ENCODE measurements at regions not wholly inside any gene's neighbourhood (a gene's known extent, or its start where the extent isn't known, plus 50 kb on each side); places are given as distances from the start of the nearest gene placed in this dataset.
A peak's percentile ranks its signal among the peaks of the same experiment; 100 is the strongest.

DNA sequence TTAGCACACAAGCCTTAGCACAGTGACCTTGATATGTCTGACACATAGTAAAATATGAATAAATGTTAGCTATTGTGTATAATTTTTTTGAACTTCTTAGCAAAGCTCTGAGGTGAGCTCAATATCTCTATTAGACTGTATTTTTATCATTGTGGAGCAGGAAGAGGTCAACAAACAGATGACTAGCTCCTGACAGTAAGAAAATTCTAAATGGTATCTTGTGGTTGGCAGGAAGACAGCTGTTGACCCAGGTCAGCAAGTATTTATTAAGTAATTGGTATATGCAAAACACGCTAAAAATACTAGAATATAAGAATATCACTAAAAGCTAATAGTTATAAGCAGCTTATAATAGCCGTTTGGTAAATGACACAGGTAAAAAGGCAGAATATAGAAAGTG lies 77.5 kb upstream of the MARCKS start (continued):
- TF ChIP-seq RAD21 (conservative IDR thresholded peaks at IDR 0.05 in 1 of 2, IDR thresholded peaks at IDR 0.05 in 1 of 2): no peak
- TF ChIP-seq CHD4 (IDR thresholded peaks at IDR 0.05; ENCODE audit: borderline replicate concordance): no peak
- no peak for TF ChIP-seq KDM5A (IDR thresholded peaks at IDR 0.05)

DNA sequence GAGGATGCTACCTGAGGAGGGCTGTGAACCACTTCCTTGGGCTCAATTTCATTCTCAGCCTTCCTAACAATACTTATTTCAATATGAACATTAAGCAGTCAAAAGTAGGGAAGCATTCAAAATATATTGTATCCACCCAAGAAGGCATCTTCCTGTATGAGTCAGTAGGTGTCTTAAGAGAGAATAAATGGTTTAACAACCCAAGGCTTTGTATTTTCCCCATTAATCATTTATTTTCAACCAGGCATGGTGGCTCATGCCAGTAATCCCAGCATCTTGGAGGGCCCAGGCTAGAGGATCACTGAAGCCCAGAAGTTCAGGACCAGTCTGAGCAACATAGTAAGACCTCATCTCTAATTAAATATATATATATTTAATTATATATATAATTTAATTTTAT lies 74.5 kb upstream of the MARCKS start:
- no peak for ATAC-seq

DNA sequence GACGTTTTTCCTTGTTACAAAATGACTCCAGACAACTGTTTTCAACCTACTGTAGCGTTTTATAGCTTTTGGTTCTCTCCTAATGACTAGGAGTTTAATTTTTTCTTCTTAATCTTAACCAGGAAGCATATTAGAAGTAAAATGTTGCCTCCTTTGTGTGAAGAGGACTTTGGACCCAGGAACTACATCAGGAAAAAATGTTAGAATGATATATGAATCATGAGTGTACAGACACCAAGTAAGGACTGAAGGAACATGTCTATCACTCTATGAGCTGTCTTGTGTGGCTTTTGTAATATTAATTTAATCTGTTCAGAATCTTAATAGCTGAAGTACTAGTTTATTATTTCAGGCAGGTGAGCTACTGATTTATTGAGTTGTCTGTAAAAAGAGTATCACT lies 71.0 kb upstream of the MARCKS start:
- TF ChIP-seq RCOR1 (IDR thresholded peaks at IDR 0.05; ENCODE audit: low read depth, low read length): no peak
- TF ChIP-seq, protein P1, sequence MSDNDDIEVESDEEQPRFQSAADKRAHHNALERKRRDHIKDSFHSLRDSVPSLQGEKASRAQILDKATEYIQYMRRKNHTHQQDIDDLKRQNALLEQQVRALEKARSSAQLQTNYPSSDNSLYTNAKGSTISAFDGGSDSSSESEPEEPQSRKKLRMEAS (IDR thresholded peaks at IDR 0.05): no peak
- TF ChIP-seq JUNB (IDR thresholded peaks at IDR 0.05): peak; percentile 36; the same call in 1 of the 2 replicates
- no peak for TF ChIP-seq ZNF302 (CRISPR knock-in tag; IDR thresholded peaks at IDR 0.05)
- TF ChIP-seq, protein P2, sequence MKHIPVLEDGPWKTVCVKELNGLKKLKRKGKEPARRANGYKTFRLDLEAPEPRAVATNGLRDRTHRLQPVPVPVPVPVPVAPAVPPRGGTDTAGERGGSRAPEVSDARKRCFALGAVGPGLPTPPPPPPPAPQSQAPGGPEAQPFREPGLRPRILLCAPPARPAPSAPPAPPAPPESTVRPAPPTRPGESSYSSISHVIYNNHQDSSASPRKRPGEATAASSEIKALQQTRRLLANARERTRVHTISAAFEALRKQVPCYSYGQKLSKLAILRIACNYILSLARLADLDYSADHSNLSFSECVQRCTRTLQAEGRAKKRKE (CRISPR knock-in tag; IDR thresholded peaks at IDR 0.05; ENCODE audit: low read depth): no peak
- no peak for TF ChIP-seq PHF8 (IDR thresholded peaks at IDR 0.05; ENCODE audit: borderline replicate concordance, low read depth)
- no peak for TF ChIP-seq CHD4 (IDR thresholded peaks at IDR 0.05; ENCODE audit: borderline replicate concordance)
- TF ChIP-seq RNF2 (IDR thresholded peaks at IDR 0.05; ENCODE audit: borderline replicate concordance, low read depth): no peak
- TF ChIP-seq, protein P3, sequence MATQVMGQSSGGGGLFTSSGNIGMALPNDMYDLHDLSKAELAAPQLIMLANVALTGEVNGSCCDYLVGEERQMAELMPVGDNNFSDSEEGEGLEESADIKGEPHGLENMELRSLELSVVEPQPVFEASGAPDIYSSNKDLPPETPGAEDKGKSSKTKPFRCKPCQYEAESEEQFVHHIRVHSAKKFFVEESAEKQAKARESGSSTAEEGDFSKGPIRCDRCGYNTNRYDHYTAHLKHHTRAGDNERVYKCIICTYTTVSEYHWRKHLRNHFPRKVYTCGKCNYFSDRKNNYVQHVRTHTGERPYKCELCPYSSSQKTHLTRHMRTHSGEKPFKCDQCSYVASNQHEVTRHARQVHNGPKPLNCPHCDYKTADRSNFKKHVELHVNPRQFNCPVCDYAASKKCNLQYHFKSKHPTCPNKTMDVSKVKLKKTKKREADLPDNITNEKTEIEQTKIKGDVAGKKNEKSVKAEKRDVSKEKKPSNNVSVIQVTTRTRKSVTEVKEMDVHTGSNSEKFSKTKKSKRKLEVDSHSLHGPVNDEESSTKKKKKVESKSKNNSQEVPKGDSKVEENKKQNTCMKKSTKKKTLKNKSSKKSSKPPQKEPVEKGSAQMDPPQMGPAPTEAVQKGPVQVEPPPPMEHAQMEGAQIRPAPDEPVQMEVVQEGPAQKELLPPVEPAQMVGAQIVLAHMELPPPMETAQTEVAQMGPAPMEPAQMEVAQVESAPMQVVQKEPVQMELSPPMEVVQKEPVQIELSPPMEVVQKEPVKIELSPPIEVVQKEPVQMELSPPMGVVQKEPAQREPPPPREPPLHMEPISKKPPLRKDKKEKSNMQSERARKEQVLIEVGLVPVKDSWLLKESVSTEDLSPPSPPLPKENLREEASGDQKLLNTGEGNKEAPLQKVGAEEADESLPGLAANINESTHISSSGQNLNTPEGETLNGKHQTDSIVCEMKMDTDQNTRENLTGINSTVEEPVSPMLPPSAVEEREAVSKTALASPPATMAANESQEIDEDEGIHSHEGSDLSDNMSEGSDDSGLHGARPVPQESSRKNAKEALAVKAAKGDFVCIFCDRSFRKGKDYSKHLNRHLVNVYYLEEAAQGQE (IDR thresholded peaks at IDR 0.05): no peak
- TF ChIP-seq POLR2AphosphoS2 (conservative IDR thresholded peaks at IDR 0.05; ENCODE audit: low read length): no peak
- no peak for TF ChIP-seq FOSL2 (IDR thresholded peaks at IDR 0.05)
- TF ChIP-seq FOSL2 (CRISPR knock-in tag; IDR thresholded peaks at IDR 0.05): peak; percentile 38; the same call in 1 of the 2 replicates
- TF ChIP-seq RFX5 (IDR thresholded peaks at IDR 0.05): no peak
- TF ChIP-seq FOXS1 (CRISPR knock-in tag; IDR thresholded peaks at IDR 0.05): no peak
- no peak; the same call in 2 of the 3 replicates for TF ChIP-seq SMC3 (IDR thresholded peaks at IDR 0.05)
- ChIA-PET CTCF (interaction anchor here (1.6 kb wide), 1 partner anchor 72 kb away, joined by 5 read pairs; no protein-coding TSS in a partner anchor), POLR2A (interaction anchor here (0.9 kb wide), 1 partner anchor 69 kb away, joined by 3 read pairs; no protein-coding TSS in a partner anchor)
- peak; percentile 9 to 77 for DNase-seq (ENCODE audit: low read depth in 1 of 2, low spot score in 1 of 2)
- peak overlapping the region; percentile 55 for H3K4me2 ChIP-seq
- no peak overlapping the region for H3K4me3 ChIP-seq
- no peak for FAIRE-seq
- peaks cover 15% of the 10 kb centered on the region; the same call in 2 of the 3 replicates for H3K4me1 ChIP-seq
- H3K27ac ChIP-seq: peak overlapping the region; percentile 68 to 86
- ATAC-seq: peak; percentile 76 to 88
- 8% methylated on average over 2 of the region's 2 CpGs for WGBS (ENCODE audit: missing lambda C conversion rate)
- H3K9me3 ChIP-seq: no peaks in the 10 kb centered on the region

More for the DNA sequence above, 74.5 kb upstream of the MARCKS start:
- H3K4me1 ChIP-seq: peaks cover 15% of the 10 kb centered on the region; the same call in 2 of the 3 replicates
- no peak overlapping the region for H3K27ac ChIP-seq
- peak in 1 of 2 experiments; percentile 9 for DNase-seq (ENCODE audit: low read depth in 1 of 2, low spot score in 1 of 2)
- no peak overlapping the region for H3K4me3 ChIP-seq
- no peak for FAIRE-seq
- H3K4me2 ChIP-seq: no peak overlapping the region
- ChIA-PET CTCF (no interaction called here), POLR2A (no interaction called here)
- no peak for TF ChIP-seq HOXB13 (CRISPR knock-in tag; IDR thresholded peaks at IDR 0.05; ENCODE audit: low read depth)
- TF ChIP-seq, protein P4, sequence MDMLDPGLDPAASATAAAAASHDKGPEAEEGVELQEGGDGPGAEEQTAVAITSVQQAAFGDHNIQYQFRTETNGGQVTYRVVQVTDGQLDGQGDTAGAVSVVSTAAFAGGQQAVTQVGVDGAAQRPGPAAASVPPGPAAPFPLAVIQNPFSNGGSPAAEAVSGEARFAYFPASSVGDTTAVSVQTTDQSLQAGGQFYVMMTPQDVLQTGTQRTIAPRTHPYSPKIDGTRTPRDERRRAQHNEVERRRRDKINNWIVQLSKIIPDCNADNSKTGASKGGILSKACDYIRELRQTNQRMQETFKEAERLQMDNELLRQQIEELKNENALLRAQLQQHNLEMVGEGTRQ (IDR thresholded peaks at IDR 0.05): no peak
- no peak for TF ChIP-seq SMC3 (IDR thresholded peaks at IDR 0.05)
- TF ChIP-seq CHD4 (IDR thresholded peaks at IDR 0.05; ENCODE audit: borderline replicate concordance): no peak
- no peak for TF ChIP-seq TFCP2L1 (CRISPR knock-in tag; IDR thresholded peaks at IDR 0.05)
- TF ChIP-seq, protein P2 (CRISPR knock-in tag; IDR thresholded peaks at IDR 0.05; ENCODE audit: low read depth): no peak
- TF ChIP-seq GATA3 (IDR thresholded peaks at IDR 0.05; ENCODE audit: borderline replicate concordance): no peak
- TF ChIP-seq FOSL2 (IDR thresholded peaks at IDR 0.05): no peak
- no peak for TF ChIP-seq FOSL2 (CRISPR knock-in tag; IDR thresholded peaks at IDR 0.05)
- no peaks in the 10 kb centered on the region for H3K9me3 ChIP-seq

Data from A549 (cell line).